ENCODE measurements at regions not wholly inside any gene's neighbourhood (a gene's known extent, or its start where the extent isn't known, plus 50 kb on each side); places are given as distances from the start of the nearest gene placed in this dataset.

- DNase-seq (ENCODE audit: low read depth, low spot score): no peak
- H3K4me3 ChIP-seq: no peak overlapping the region
- no peaks in the 10 kb centered on the region for H3K9me3 ChIP-seq (ENCODE audit: low read depth, low read length)
- no peak overlapping the region for H3K27ac ChIP-seq
- no peak overlapping the region for H3K9ac ChIP-seq (ENCODE audit: insufficient read length)
- TF ChIP-seq EZH2 (IDR thresholded peaks at IDR 0.05): no peak
- TF ChIP-seq FOXP2 (optimal IDR thresholded peaks at IDR 0.05; ENCODE audit: control extremely low read depth, extremely low read length, insufficient read depth): no peak
- no peak for TF ChIP-seq POLR2AphosphoS5 (IDR thresholded peaks at IDR 0.05; ENCODE audit: borderline replicate concordance, low read depth, low read length)
- no peaks in the 10 kb centered on the region for H3K36me3 ChIP-seq (ENCODE audit: insufficient read depth, low read length)
Observed at GRCh38 chr2:236844711-236845110, 241.0 kb upstream of the COPS8 start.

- no peak overlapping the region for H3K9ac ChIP-seq (ENCODE audit: insufficient read length)
- H3K36me3 ChIP-seq (ENCODE audit: insufficient read depth, low read length): no peaks in the 10 kb centered on the region
- no peaks in the 10 kb centered on the region for H3K9me3 ChIP-seq (ENCODE audit: low read depth, low read length)
- no peak for DNase-seq (ENCODE audit: low read depth, low spot score)
- H3K4me3 ChIP-seq: no peak overlapping the region
- H3K27ac ChIP-seq: no peak overlapping the region
- TF ChIP-seq POLR2AphosphoS5 (IDR thresholded peaks at IDR 0.05; ENCODE audit: borderline replicate concordance, low read depth, low read length): no peak
- no peak for TF ChIP-seq FOXP2 (optimal IDR thresholded peaks at IDR 0.05; ENCODE audit: control extremely low read depth, extremely low read length, insufficient read depth)
- no peak for TF ChIP-seq EZH2 (IDR thresholded peaks at IDR 0.05)
Observed at GRCh38 chr2:236847023-236847422, 238.7 kb upstream of the COPS8 start.

GRCh38 chr2:236847538-236848263 is 238.0 kb upstream of the COPS8 start:
- H3K4me3 ChIP-seq: no peak overlapping the region
- no peak for TF ChIP-seq EZH2 (IDR thresholded peaks at IDR 0.05)
- TF ChIP-seq POLR2AphosphoS5 (IDR thresholded peaks at IDR 0.05; ENCODE audit: borderline replicate concordance, low read depth, low read length): no peak
- TF ChIP-seq FOXP2 (optimal IDR thresholded peaks at IDR 0.05; ENCODE audit: control extremely low read depth, extremely low read length, insufficient read depth): no peak
- no peaks in the 10 kb centered on the region for H3K9me3 ChIP-seq (ENCODE audit: low read depth, low read length)
- H3K27ac ChIP-seq: no peak overlapping the region
- H3K36me3 ChIP-seq (ENCODE audit: insufficient read depth, low read length): no peaks in the 10 kb centered on the region
- no peak overlapping the region for H3K9ac ChIP-seq (ENCODE audit: insufficient read length)
- no peak for DNase-seq (ENCODE audit: low read depth, low spot score)

- TF ChIP-seq POLR2AphosphoS5 (IDR thresholded peaks at IDR 0.05; ENCODE audit: borderline replicate concordance, low read depth, low read length) (no peak), EZH2 (IDR thresholded peaks at IDR 0.05) (no peak), FOXP2 (optimal IDR thresholded peaks at IDR 0.05; ENCODE audit: control extremely low read depth, extremely low read length, insufficient read depth) (no peak)
- no peaks in the 10 kb centered on the region for H3K36me3 ChIP-seq (ENCODE audit: insufficient read depth, low read length)
- no peak overlapping the region for H3K27ac ChIP-seq
- H3K9me3 ChIP-seq (ENCODE audit: low read depth, low read length): no peaks in the 10 kb centered on the region
- H3K4me3 ChIP-seq: no peak overlapping the region
- H3K9ac ChIP-seq (ENCODE audit: insufficient read length): no peak overlapping the region
- DNase-seq (ENCODE audit: low read depth, low spot score): no peak
Observed at GRCh38 chr2:236848501-236848900, 237.2 kb upstream of the COPS8 start.

GRCh38 chr2:236849508-236849907 is 236.2 kb upstream of the COPS8 start:
- Histone ChIP-seq H3K27ac (no peak overlapping the region), H3K9ac (ENCODE audit: insufficient read length) (no peak overlapping the region), H3K36me3 (ENCODE audit: insufficient read depth, low read length) (no peaks in the 10 kb centered on the region), H3K4me3 (no peak overlapping the region), H3K9me3 (ENCODE audit: low read depth, low read length) (no peaks in the 10 kb centered on the region)
- TF ChIP-seq POLR2AphosphoS5 (IDR thresholded peaks at IDR 0.05; ENCODE audit: borderline replicate concordance, low read depth, low read length) (no peak), EZH2 (IDR thresholded peaks at IDR 0.05) (no peak), FOXP2 (optimal IDR thresholded peaks at IDR 0.05; ENCODE audit: control extremely low read depth, extremely low read length, insufficient read depth) (no peak)
- no peak for DNase-seq (ENCODE audit: low read depth, low spot score)

GRCh38 chr2:236849940-236850339 is 235.7 kb upstream of the COPS8 start:
- Histone ChIP-seq H3K27ac (no peak overlapping the region), H3K4me3 (no peak overlapping the region), H3K36me3 (ENCODE audit: insufficient read depth, low read length) (no peaks in the 10 kb centered on the region), H3K9ac (ENCODE audit: insufficient read length) (no peak overlapping the region), H3K9me3 (ENCODE audit: low read depth, low read length) (no peaks in the 10 kb centered on the region)
- no peak for TF ChIP-seq POLR2AphosphoS5 (IDR thresholded peaks at IDR 0.05; ENCODE audit: borderline replicate concordance, low read depth, low read length)
- no peak for TF ChIP-seq FOXP2 (optimal IDR thresholded peaks at IDR 0.05; ENCODE audit: control extremely low read depth, extremely low read length, insufficient read depth)
- no peak for TF ChIP-seq EZH2 (IDR thresholded peaks at IDR 0.05)
- no peak for DNase-seq (ENCODE audit: low read depth, low spot score)

DNA sequence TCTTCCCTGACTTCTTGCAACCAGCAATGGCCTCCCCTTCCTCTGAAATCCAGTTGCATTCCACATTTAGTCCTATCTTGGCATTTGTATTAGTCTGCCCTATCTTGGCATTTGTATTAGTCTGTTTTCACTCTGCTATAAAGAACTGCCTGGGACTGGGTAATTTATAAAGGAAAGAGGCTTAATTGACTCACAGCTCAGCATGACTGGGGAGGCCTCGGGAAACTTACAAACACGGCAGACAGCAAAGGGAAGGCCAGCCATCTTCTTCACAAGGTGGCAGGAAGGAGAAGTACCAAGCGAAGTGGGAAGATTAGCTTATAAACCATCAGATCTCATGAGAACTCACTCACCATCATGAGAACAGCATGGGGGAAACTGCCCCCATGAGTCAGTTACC is 234.5 kb upstream of the COPS8 start:
- no peak for DNase-seq (ENCODE audit: low read depth, low spot score)
- H3K36me3 ChIP-seq (ENCODE audit: insufficient read depth, low read length): no peaks in the 10 kb centered on the region
- no peak overlapping the region for H3K27ac ChIP-seq
- H3K9ac ChIP-seq (ENCODE audit: insufficient read length): no peak overlapping the region
- H3K4me3 ChIP-seq: no peak overlapping the region
- TF ChIP-seq POLR2AphosphoS5 (IDR thresholded peaks at IDR 0.05; ENCODE audit: borderline replicate concordance, low read depth, low read length) (no peak), EZH2 (IDR thresholded peaks at IDR 0.05) (no peak), FOXP2 (optimal IDR thresholded peaks at IDR 0.05; ENCODE audit: control extremely low read depth, extremely low read length, insufficient read depth) (no peak)
- H3K9me3 ChIP-seq (ENCODE audit: low read depth, low read length): no peaks in the 10 kb centered on the region

GRCh38 chr2:236852100-236852976 is 233.4 kb upstream of the COPS8 start:
- H3K27ac ChIP-seq: no peak overlapping the region
- no peak for DNase-seq (ENCODE audit: low read depth, low spot score)
- H3K9ac ChIP-seq (ENCODE audit: insufficient read length): no peak overlapping the region
- TF ChIP-seq EZH2 (IDR thresholded peaks at IDR 0.05): no peak
- TF ChIP-seq FOXP2 (optimal IDR thresholded peaks at IDR 0.05; ENCODE audit: control extremely low read depth, extremely low read length, insufficient read depth): no peak
- TF ChIP-seq POLR2AphosphoS5 (IDR thresholded peaks at IDR 0.05; ENCODE audit: borderline replicate concordance, low read depth, low read length): no peak
- H3K36me3 ChIP-seq (ENCODE audit: insufficient read depth, low read length): no peaks in the 10 kb centered on the region
- H3K4me3 ChIP-seq: no peak overlapping the region
- no peaks in the 10 kb centered on the region for H3K9me3 ChIP-seq (ENCODE audit: low read depth, low read length)
